SW 1271 (cell line): ENCODE measurements at regions not wholly inside any gene's neighbourhood (a gene's known extent, or its start where the extent isn't known, plus 50 kb on each side); places are given as distances from the start of the nearest gene placed in this dataset.
A peak's percentile ranks its signal among the peaks of the same experiment; 100 is the strongest.

ENCODE experiments used
- DNase-seq, 2 experiments: peaks; one replicate each; lab custom pipeline; 2025; lab: John Stamatoyannopoulos, UW

GRCh38 chr6:8743170-8743745 lies 307.9 kb upstream of the SLC35B3 start:
- peak in 1 of 2 experiments; percentile 34 for DNase-seq

GRCh38 chr6:8739454-8739853 lies 304.1 kb upstream of the SLC35B3 start:
- no peak for DNase-seq

GRCh38 chr6:8738951-8739350 lies 303.6 kb upstream of the SLC35B3 start:
- DNase-seq, result no peak

GRCh38 chr6:8736156-8736895 lies 301.0 kb upstream of the SLC35B3 start:
- DNase-seq, result no peak

- no peak for DNase-seq
Measured at GRCh38 chr6:8733879-8734278, 298.5 kb upstream of the SLC35B3 start.

GRCh38 chr6:8731874-8732273 lies 296.5 kb upstream of the SLC35B3 start:
- no peak for DNase-seq

- no peak for DNase-seq
Measured at GRCh38 chr6:8710668-8711431, 275.5 kb upstream of the SLC35B3 start.

GRCh38 chr6:8707956-8708772 lies 272.8 kb upstream of the SLC35B3 start:
- DNase-seq, result peak in 1 of 2 experiments; percentile 59

- no peak for DNase-seq
Measured at GRCh38 chr6:8707369-8707768, 272.0 kb upstream of the SLC35B3 start.

- DNase-seq, result no peak
Measured at GRCh38 chr6:8705435-8706020, 270.2 kb upstream of the SLC35B3 start.

GRCh38 chr6:8703059-8703458 lies 267.7 kb upstream of the SLC35B3 start:
- DNase-seq, result no peak

GRCh38 chr6:8688821-8689220 lies 253.5 kb upstream of the SLC35B3 start:
- DNase-seq, result no peak

GRCh38 chr6:8686077-8686476 lies 250.7 kb upstream of the SLC35B3 start:
- DNase-seq, result no peak

- no peak for DNase-seq
Measured at GRCh38 chr6:8683204-8683603, 247.9 kb upstream of the SLC35B3 start.

- no peak for DNase-seq
Measured at GRCh38 chr6:8679823-8680222, 244.5 kb upstream of the SLC35B3 start.

- DNase-seq, result no peak
Measured at GRCh38 chr6:8678466-8678865, 243.1 kb upstream of the SLC35B3 start.

GRCh38 chr6:8674126-8674525 lies 238.8 kb upstream of the SLC35B3 start:
- no peak for DNase-seq

- DNase-seq, result no peak
Measured at GRCh38 chr6:8672882-8673281, 237.5 kb upstream of the SLC35B3 start.

GRCh38 chr6:8670792-8671191 lies 235.4 kb upstream of the SLC35B3 start:
- no peak for DNase-seq

GRCh38 chr6:8664700-8665099 lies 229.4 kb upstream of the SLC35B3 start:
- no peak for DNase-seq

- no peak for DNase-seq
Measured at GRCh38 chr6:8664070-8664469, 228.7 kb upstream of the SLC35B3 start.
